LNCAP (cell line): ENCODE measurements at regions not wholly inside any gene's neighbourhood (a gene's known extent, or its start where the extent isn't known, plus 50 kb on each side); places are given as distances from the start of the nearest gene placed in this dataset.

ENCODE experiments used
- TF ChIP-seq, protein P1 (sequence below): fragments of 450-650 bp; IDR thresholded peaks from 2 replicates; pipeline ENCODE4 v1.5.1; 2017; ENCODE audit warnings: mild to moderate bottlenecking

DNA sequence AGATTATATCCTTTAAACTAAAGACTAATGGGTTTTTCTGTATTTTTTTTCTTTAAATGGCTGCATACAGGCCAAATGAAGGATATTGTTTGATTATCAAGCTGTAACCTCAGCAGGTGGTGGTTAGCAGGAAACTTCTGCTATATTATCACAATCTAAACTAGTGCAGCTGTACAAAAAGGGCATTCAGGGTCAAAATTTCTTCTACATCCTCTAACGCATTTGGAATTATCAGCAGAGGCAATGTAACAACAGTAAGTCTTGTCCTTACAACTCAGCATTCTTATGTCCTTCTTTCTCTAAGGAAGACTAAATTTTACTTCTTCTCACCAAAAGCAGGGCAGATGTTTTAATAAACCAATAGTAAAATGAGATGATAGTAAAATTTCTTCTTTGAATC is 135.8 kb upstream of the FN1 start:
- TF ChIP-seq, protein P1, sequence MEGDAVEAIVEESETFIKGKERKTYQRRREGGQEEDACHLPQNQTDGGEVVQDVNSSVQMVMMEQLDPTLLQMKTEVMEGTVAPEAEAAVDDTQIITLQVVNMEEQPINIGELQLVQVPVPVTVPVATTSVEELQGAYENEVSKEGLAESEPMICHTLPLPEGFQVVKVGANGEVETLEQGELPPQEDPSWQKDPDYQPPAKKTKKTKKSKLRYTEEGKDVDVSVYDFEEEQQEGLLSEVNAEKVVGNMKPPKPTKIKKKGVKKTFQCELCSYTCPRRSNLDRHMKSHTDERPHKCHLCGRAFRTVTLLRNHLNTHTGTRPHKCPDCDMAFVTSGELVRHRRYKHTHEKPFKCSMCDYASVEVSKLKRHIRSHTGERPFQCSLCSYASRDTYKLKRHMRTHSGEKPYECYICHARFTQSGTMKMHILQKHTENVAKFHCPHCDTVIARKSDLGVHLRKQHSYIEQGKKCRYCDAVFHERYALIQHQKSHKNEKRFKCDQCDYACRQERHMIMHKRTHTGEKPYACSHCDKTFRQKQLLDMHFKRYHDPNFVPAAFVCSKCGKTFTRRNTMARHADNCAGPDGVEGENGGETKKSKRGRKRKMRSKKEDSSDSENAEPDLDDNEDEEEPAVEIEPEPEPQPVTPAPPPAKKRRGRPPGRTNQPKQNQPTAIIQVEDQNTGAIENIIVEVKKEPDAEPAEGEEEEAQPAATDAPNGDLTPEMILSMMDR: no peak

DNA sequence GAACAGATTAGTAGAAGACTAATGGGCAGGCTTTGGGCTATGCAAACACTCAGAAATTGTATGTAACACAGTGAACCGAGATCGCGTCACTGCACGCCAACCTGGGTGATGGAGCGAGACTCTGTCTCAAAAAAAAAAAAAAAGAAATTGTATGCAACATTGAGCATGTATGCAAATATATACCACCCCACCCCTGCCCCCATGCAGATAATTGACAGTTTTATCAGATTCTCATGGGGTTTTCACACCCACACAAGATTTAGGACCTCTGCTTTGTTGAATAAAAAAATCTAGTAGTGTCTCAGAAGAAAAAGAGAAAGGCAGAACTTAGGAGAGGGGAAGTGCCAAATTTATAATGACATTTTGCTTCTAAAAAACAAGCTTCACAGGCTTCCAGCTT is 131.6 kb upstream of the FN1 start:
- TF ChIP-seq, protein P1: no peak

DNA sequence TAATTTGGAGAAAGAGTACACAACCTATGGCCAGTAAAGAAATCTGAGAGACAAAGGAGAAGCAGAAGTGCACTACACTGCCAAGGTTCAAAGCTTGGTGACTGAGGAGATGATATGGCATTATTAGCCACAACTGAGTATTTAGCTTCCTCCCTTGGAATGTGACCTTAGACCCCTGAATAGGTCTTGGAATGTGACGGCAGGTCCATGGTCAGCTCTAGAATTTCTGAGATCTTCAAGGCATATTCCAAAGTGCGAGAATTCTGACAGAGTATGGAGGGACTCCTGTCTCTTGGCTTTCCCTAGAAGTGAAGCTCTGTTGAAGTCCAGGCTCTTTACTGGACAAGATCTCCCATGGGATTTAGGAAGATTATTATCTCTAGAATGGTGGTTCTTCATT is 130.0 kb upstream of the FN1 start:
- TF ChIP-seq, protein P1: no peak

DNA sequence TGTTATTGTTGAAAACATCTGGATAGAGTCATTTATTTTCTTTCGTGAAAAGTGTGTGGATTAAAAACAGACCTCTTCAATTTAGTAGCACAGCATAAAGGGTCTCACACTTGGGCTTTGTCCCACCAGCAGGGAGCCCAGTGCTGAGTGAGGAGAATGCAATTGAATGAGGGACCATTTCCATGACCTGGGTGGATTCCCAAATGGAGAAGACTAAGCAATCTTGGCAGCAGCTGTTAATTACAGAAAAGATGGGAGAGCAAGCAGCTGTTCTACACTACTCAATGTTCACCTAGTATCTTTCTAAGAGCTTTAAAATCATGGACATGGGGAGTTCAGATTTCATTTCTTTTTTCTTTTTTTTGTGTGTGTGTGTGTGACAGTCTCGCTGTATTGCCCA is 121.8 kb upstream of the FN1 start:
- TF ChIP-seq, protein P1: no peak

DNA sequence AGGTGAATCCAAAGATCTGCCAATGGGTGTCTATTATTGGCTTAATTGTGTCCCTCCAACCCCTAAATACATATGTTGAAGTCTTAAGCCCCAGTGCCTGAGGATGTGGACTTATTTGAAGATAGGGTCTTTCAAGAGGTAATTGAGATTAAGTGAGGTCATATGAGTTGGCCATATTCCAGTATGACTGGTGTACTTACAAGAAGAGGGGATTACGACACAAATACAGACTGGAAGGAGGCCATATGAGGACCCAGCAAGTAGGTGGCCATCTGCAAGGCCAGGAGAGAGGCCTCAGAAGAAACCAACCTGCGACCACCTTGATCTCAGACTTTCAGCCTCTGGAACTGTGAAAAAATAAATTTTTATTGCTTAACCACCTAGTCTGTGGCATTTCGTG is 121.1 kb upstream of the FN1 start:
- TF ChIP-seq, protein P1: no peak

DNA sequence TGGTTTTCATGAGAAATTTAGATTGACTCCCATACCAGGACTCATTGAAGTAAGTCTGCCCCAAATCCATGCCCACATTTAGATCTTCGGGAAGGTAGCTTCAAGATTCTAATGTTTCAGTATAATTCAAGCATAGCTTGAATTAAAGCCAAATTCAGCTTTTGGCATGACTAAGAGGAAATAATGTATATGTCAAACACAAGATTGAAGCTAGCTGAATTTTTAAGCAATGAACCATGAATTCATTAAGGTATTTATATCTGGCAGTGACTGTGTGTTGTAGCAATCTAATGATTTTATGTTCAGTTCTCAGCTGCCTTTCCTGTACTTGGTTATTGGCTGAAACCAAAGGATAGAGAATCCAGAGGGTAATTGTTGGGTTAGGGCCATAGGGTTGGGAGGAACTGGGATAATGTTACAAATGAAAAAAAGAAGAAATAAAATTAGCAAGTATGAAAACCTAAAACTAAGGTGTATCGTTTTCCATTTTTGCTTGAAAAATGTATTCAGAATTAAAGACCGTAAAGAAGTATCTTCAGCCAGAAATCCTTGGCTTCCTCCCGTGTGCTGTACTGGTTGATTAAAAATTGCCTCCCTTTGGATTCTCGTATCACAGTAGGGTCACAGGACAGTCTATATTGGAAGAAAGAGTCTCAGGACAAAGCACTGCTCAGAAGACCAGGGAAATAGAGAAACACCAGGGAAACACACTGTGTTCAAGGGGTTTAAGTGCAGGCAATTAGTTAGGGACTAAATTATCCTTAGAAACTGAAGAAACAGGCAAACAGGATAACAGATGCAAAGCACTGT is 119.0 kb upstream of the FN1 start:
- TF ChIP-seq, protein P1: no peak

DNA sequence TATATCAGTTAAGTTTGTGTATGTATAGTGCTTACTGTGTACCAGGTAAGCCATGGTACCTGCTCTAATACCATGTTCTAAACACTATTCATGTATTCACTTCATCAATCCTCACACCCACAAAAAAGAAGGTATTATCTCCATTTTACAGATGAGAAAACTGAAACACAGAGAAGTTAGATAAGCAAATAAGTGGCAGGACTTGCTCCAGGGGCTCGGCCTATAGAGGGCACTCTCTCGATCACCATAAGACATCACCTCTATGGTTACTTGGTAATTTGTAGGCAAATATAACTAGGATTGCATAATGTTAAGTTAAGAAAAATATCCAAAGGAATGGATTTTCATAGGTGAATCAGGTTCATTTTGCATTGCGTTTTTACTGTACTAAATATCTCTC is 118.1 kb upstream of the FN1 start:
- TF ChIP-seq, protein P1: peak; percentile 35; the same call in 1 of the 2 replicates

DNA sequence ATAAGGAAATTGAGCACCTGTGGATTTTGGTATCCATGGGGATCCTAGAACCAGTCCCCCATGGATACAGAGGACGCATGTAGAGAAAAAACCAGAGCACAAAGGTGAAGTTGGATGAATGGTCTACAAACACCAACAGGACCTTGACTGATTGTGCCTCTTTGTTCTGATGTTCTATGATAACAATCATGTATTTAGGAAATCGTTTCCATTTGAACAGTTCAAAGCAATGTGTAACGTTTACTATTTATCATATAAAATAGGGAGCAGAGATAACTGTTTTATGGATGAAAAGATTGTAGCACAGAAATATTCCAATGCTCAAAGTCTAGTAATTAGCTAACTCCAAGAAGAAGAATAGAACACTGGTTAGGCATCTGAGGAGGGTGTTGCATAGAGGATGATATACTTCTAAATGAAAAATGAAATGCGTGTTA is 116.3 kb upstream of the FN1 start:
- TF ChIP-seq, protein P1: no peak
